Effector memory CD4-positive, alpha-beta T cell (primary cell): ENCODE measurements at regions not wholly inside any gene's neighbourhood (a gene's known extent, or its start where the extent isn't known, plus 50 kb on each side); places are given as distances from the start of the nearest gene placed in this dataset.
"Not testable (repeated sequence)": the region's sequence is repeated elsewhere in the genome, so short reads cannot be mapped to it uniquely, and the experiment has no call there.

ENCODE experiments used
- DNase-seq, 3 donors: peaks; one replicate each; pipeline ENCODE4 v3.0.0-alpha.2; 2020
- H3K27ac ChIP-seq: 2 replicates; pipeline ENCODE4 v1.7.0; 2013; ENCODE audit warnings: mild to moderate bottlenecking, low read length, moderate library complexity; ENCODE audit not compliant: insufficient read depth, poor library complexity, severe bottlenecking
- H3K27me3 ChIP-seq: replicated peaks from 2 replicates; pipeline ENCODE4 v1.7.0; 2013; ENCODE audit warnings: mild to moderate bottlenecking, low read length; ENCODE audit not compliant: insufficient read depth, control insufficient read depth, poor library complexity, severe bottlenecking
- H3K36me3 ChIP-seq: 2 replicates; pipeline ENCODE4 v1.7.0; 2013; ENCODE audit warnings: mild to moderate bottlenecking, low read length, moderate library complexity; ENCODE audit not compliant: control insufficient read depth, insufficient read depth
- H3K4me1 ChIP-seq: 2 replicates; pipeline ENCODE4 v1.7.0; 2013; ENCODE audit warnings: low read length, mild to moderate bottlenecking; ENCODE audit not compliant: control insufficient read depth, insufficient read depth, poor library complexity, severe bottlenecking
- H3K4me3 ChIP-seq: 2 replicates; pipeline ENCODE4 v1.7.0; 2013; ENCODE audit warnings: low read length, low read depth, mild to moderate bottlenecking; ENCODE audit not compliant: insufficient read depth, poor library complexity, severe bottlenecking
- H3K9me3 ChIP-seq: 2 replicates; pipeline ENCODE4 v1.7.0; 2013; ENCODE audit warnings: mild to moderate bottlenecking, low read length, moderate library complexity; ENCODE audit not compliant: control insufficient read depth

DNA sequence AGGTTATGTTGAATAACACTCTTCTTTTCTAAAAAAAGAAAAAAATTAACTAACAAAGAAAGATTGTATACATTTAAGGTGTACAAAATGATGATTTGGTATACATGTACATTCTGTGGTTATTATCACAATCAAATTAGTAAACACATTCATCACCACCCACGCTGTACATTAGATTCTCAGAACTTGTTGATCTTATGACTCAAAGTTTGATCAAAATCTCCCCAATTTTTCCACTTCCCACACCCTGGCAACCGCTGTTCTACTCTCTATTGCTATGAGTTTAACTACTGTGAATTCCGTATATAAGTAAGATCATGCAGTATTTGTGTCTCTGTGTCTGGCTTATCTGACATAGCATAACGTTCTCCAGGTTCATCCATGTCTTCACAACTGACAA is 469.5 kb upstream of the CHRM3 start:
- Histone ChIP-seq H3K36me3 (no peaks in the 10 kb centered on the region), H3K27me3 (no peaks in the 10 kb centered on the region), H3K4me1 (no peaks in the 10 kb centered on the region), H3K4me3 (no peak overlapping the region), H3K9me3 (no peaks in the 10 kb centered on the region), H3K27ac (no peak overlapping the region)
- no peak for DNase-seq

DNA sequence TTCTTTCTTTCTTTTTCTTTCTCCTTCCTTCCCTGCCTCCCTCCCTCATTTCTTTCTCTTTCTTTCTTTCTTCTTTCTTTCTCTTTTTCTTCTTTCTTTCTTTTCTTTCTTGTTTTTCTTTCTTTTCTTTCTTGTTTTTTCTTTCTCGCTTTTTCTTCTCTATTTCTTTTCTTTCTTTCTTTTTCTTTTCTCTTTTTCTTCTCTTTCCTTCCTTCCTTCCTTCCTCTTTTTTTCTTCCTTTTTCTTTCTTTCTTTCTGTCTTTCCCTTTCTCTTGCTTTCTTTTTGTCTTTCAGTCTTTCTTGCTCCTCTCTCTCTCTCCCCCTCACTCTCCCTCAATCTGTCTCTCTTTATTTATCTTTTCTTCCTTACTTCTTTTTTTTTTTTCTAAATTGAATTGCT is 472.0 kb upstream of the CHRM3 start:
- H3K27ac ChIP-seq = no peak overlapping the region
- no peak for DNase-seq
- H3K9me3 ChIP-seq = no peaks in the 10 kb centered on the region
- no peaks in the 10 kb centered on the region for H3K27me3 ChIP-seq
- H3K4me1 ChIP-seq = no peaks in the 10 kb centered on the region
- no peaks in the 10 kb centered on the region for H3K36me3 ChIP-seq
- H3K4me3 ChIP-seq = no peak overlapping the region

DNA sequence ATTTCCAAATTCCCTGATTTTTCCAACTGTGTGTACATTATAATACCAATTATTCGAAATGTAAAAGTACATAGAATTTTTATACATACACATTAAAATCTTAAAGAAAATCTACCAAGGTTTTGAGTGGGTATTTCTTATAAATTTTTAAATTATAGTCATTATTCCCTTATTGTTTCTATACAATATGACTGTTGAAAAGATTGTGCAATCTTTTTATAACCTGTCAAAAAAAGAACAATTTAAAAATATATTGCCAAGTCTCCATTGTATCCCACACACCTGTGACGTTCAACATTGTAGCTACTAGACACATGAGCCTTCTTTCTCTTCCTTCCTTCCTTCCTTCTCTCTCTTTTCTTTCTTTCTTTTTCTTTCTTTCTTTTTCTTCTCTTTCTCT is 473.2 kb upstream of the CHRM3 start:
- Histone ChIP-seq H3K27me3 (no peaks in the 10 kb centered on the region), H3K4me1 (no peaks in the 10 kb centered on the region), H3K36me3 (no peaks in the 10 kb centered on the region), H3K4me3 (no peak overlapping the region), H3K27ac (no peak overlapping the region), H3K9me3 (no peaks in the 10 kb centered on the region)
- no peak for DNase-seq

DNA sequence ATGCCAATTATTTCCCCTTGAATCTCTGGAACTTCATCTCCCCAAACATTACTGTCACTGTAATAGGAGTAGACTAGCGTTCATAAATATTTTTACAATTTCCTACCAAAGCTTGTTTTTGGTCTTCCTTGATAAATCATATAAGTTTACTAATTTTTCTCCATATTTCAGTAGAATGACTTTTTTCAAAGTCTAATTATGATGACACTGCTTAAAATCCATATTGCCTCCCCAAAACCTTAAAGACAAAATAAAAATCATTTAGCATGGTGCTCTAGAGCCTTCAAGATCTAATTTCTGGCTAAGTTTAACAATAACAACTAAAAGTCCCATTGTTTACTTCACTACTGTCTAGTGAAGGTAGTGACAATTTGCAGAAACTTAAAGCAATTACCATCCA is 474.2 kb upstream of the CHRM3 start:
- Histone ChIP-seq H3K27me3 (no peaks in the 10 kb centered on the region), H3K4me3 (no peak overlapping the region)

DNA sequence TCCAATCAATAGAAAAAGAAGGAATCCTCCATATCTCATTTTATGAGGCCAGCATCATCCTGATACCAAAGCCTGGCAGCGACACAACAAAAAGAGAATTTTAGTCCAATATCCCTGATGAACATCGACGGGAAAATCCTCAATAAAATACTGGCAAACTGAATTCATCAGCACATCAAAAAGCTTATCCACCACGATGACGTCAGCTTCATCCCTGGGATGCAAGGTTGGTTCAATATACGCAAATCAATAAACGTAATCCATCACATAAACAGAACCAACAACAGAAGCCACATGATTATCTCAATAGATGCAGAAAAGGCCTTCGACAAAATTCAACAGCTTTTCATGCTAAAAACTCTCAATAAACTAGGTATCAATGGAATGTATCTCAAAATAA is 483.6 kb upstream of the CHRM3 start:
- H3K27me3 ChIP-seq, H3K27ac ChIP-seq, H3K4me3 ChIP-seq, DNase-seq, H3K9me3 ChIP-seq, H3K36me3 ChIP-seq, H3K4me1 ChIP-seq: not testable (repeated sequence)

More for the DNA sequence above, 474.2 kb upstream of the CHRM3 start:
- Histone ChIP-seq H3K36me3 (no peaks in the 10 kb centered on the region), H3K27ac (no peak overlapping the region), H3K4me1 (no peaks in the 10 kb centered on the region), H3K9me3 (no peaks in the 10 kb centered on the region)
- DNase-seq = no peak

DNA sequence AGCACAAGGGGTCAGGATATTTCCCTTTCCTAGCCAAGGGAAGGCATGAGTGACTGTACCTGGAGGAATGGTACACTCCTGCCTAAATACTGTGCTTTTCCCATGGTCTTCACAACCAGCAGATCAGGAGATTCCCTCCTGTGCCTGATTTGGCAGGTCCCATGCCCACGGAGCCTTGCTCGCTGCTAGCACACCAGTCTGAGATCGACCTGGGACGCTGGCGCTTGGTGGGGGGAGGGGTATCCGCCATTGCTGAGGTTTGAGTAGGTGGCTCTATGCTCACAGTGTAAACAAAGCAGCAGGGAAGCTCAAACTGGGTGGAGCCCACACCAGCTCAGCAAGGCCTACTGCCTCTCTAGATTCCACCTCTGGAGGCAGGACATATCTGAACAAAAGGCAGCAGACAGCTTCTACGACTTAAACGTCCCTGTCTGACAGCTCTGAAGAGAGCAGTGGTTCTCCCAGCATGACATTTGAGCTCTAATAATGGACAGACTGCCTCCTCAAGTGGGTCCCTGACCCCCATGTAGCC is 486.0 kb upstream of the CHRM3 start:
- H3K27me3 ChIP-seq = no peaks in the 10 kb centered on the region
- H3K27ac ChIP-seq = no peak overlapping the region
- no peaks in the 10 kb centered on the region for H3K4me1 ChIP-seq
- H3K9me3 ChIP-seq = no peaks in the 10 kb centered on the region
- DNase-seq = no peak
- H3K4me3 ChIP-seq = no peak overlapping the region
- no peaks in the 10 kb centered on the region for H3K36me3 ChIP-seq

DNA sequence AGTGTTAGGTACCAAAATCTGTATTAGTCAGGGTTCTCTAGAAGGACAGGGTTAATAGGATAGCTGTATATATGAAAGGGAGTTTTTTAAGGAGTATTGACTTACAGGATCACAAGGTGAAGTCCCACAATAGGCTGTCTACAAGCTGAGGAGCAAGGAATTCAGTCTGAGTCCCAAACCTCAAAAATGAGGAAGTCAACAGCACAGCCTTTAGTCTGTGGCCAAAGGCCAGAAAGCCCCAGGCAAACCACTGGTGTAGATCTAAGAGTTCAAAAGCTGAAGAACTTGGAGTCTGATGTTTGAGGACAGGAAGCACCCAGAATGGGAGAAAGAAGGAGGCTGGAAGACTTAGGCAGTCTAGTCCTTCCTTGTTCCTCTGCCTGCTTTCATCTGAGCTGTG is 487.5 kb upstream of the CHRM3 start:
- no peaks in the 10 kb centered on the region for H3K9me3 ChIP-seq
- H3K27me3 ChIP-seq = no peaks in the 10 kb centered on the region
- no peaks in the 10 kb centered on the region for H3K4me1 ChIP-seq
- H3K36me3 ChIP-seq = no peaks in the 10 kb centered on the region
- H3K4me3 ChIP-seq = no peak overlapping the region
- H3K27ac ChIP-seq = no peak overlapping the region
- no peak for DNase-seq

DNA sequence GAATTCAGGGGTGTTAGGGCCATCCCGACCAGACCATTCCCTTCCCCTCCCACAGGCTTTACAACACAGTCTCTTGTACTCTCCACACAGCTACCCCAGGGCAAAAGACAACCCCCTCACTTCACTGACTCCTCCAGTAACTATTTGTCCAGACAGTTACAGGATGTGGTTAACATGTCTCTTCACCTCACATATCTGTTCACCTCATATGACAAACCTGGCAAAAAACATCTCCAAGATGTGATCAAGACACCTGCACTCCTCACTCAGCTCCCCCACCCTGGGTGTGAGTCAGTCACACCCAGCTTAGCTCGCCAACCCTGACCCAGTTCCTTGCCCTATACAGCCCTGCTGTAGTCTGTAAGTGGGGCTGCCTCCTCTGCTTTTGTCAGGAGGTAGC is 490.5 kb upstream of the CHRM3 start:
- Histone ChIP-seq H3K36me3 (no peaks in the 10 kb centered on the region), H3K4me3 (no peak overlapping the region), H3K27ac (no peak overlapping the region), H3K4me1 (no peaks in the 10 kb centered on the region), H3K9me3 (no peaks in the 10 kb centered on the region), H3K27me3 (no peaks in the 10 kb centered on the region)
- DNase-seq = no peak

DNA sequence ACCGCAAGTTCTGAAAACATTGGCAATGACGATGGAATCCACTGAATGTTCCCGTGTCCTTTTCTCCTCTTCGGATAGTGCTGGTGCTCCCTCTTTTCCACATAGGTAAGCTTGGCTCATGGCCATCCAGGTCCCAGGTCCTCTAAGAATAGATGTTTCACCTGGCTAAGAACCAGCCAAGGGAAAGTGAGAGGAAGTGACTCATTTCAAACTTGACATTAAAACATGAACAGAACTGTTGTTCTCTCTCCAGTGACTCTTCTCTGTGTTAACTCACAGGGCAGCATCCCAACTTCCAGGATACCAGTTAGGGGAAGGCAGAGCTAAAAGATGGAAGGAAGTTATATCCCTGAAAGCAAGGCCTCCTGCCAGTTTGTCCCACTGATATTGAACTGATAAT is 493.8 kb upstream of the CHRM3 start:
- no peaks in the 10 kb centered on the region for H3K36me3 ChIP-seq
- no peak overlapping the region for H3K4me3 ChIP-seq
- no peak for DNase-seq
- no peaks in the 10 kb centered on the region for H3K4me1 ChIP-seq
- H3K27me3 ChIP-seq = no peaks in the 10 kb centered on the region
- H3K27ac ChIP-seq = no peak overlapping the region
- no peaks in the 10 kb centered on the region for H3K9me3 ChIP-seq

DNA sequence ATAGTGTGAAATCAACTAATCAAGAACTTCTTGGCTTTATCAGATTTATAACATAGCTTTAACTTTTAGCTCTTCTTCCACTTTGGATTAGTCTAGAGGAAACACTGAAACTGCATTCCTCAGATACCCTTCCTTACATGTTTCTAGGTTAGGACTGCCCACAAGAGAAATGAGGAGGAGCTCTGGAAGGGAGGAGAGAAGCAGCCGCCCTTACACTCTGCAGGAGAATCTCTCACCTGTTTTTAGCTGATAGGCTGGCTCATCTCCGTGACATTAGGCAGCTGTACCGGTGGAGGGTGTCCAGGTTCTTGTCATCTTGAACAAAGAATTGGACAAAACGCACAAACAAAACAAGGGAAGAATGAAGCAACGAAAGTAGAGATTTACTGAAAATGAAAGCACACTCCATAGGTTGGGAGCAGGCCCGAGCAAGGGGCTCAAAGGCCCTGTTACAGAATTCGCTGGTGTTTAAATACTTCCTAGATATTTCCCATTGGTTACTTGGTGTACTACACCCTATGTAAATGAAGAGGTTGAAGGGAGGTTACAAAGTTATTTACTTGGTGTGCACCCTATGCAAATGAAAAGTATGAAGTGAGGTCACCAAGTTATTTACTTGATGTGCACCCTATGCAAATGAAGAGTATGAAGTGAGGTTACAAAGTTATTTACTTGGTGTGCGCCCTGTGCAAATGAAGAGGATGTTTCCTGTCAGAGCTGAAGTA is 524.9 kb upstream of the CHRM3 start:
- Histone ChIP-seq H3K4me1 (no peaks in the 10 kb centered on the region), H3K27ac (no peak overlapping the region), H3K36me3 (no peaks in the 10 kb centered on the region), H3K9me3 (no peaks in the 10 kb centered on the region), H3K27me3 (no peaks in the 10 kb centered on the region), H3K4me3 (no peak overlapping the region)
- DNase-seq = no peak
